ENCODE measurements at regions not wholly inside any gene's neighbourhood (a gene's known extent, or its start where the extent isn't known, plus 50 kb on each side); places are given as distances from the start of the nearest gene placed in this dataset.

- no peaks in the 10 kb centered on the region for H3K9me3 ChIP-seq (ENCODE audit: control insufficient read depth in 5 of 5, low read length in 5 of 5)
- H3K27ac ChIP-seq (ENCODE audit: low read depth, low read length): no peak overlapping the region
- no peaks in the 10 kb centered on the region for H3K36me3 ChIP-seq (ENCODE audit: control insufficient read depth in 5 of 5, insufficient read depth in 5 of 5, low read length in 5 of 5)
- H3K9ac ChIP-seq (ENCODE audit: low read length in 5 of 5): no peak overlapping the region
- no peaks in the 10 kb centered on the region for H3K4me1 ChIP-seq (ENCODE audit: control insufficient read depth in 5 of 5, insufficient read depth in 5 of 5, low read length in 5 of 5)
- no peaks in the 10 kb centered on the region for H3K27me3 ChIP-seq (ENCODE audit: control insufficient read depth in 5 of 5, insufficient read depth in 4 of 5, low read length in 5 of 5)
- no peak overlapping the region for H3K4me3 ChIP-seq (ENCODE audit: low read depth in 1 of 5, low read length in 5 of 5)
These were observed 625.7 kb upstream of the CFAP20DC start for GRCh38 chr3:59675495-59675894.

DNA sequence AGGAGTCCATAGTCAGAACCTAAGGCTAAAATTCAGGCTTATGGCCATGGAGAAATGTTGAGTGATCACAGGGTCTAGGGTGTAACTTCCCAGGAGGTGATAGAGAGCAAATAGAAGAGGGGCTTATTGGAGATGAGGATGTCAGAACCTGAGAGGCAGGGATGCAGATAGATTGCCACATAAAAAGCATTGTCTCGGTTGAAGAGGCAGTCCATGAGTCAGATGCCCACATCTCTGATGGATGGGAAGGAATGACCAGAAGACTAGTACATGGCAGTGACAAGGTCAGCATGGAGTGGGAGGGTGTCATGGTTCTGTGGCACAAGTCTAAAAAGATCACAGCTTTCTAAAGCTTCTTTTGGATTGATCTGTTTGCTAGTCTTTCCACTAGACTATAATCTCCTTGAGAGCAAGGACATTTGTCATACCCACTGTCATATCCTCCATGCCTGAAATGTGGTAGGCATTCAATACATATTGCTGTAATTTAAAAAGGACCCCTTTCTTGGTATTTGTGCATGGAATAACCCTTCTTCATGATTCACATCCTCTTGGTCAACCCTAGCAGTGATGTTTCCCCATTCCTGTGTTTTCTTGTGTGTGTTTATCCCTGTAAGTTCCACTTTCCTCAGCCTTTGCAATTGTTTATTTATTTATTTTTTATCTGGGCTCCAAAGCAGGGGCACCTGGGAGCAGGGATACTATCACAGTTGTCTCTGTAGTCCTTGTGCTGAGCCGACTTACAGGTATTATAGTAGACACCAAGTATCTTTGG, 613.4 kb upstream of the CFAP20DC start:
- H3K9me3 ChIP-seq (ENCODE audit: control insufficient read depth in 5 of 5, low read length in 5 of 5): no peaks in the 10 kb centered on the region
- H3K27me3 ChIP-seq (ENCODE audit: control insufficient read depth in 5 of 5, insufficient read depth in 4 of 5, low read length in 5 of 5): no peaks in the 10 kb centered on the region
- H3K9ac ChIP-seq (ENCODE audit: low read length in 5 of 5): no peak overlapping the region
- H3K4me3 ChIP-seq (ENCODE audit: low read depth in 1 of 5, low read length in 5 of 5): no peak overlapping the region
- no peaks in the 10 kb centered on the region for H3K36me3 ChIP-seq (ENCODE audit: control insufficient read depth in 5 of 5, insufficient read depth in 5 of 5, low read length in 5 of 5)
- H3K27ac ChIP-seq (ENCODE audit: low read depth, low read length): no peak overlapping the region
- H3K4me1 ChIP-seq (ENCODE audit: control insufficient read depth in 5 of 5, insufficient read depth in 5 of 5, low read length in 5 of 5): peaks cover 0 to 34% (median 16%) of the 10 kb centered on the region in 5 donors

DNA sequence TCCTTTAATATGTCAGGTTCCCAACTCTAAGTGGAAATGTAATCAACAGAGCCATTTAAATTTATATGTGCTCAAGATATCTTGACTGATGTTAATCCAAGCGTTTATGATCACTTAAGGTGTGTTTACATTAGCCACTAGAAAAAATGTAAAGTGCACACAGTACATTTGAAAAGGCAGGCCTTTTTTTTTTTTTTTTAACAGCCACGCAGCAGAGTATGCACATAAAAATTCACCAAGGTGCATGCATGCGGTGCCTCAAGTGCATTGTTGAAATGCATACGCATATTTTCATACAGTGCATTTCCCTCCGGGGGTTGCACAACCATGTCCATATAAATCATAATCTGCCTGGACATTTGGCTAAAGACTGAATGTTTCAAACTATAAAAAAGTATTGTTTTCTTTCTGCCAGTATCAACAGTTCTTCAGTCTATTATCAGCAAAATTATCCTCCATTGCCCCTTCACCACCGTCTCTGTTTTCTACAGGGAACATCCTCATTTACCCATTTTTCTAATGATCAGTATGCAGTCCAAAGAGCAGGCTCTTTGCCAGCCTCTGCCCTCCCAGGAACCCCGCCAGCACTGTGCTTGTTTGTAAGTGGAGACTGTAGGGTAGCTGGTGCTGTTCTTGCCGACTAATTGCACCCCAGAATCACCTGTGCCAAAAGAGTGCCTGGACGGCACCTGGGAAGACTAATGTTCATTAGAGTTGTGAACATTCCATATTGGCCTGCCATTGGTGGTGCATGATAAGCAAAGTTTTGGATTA, 611.2 kb upstream of the CFAP20DC start:
- Histone ChIP-seq H3K36me3 (ENCODE audit: control insufficient read depth in 5 of 5, insufficient read depth in 5 of 5, low read length in 5 of 5) (no peaks in the 10 kb centered on the region), H3K4me1 (ENCODE audit: control insufficient read depth in 5 of 5, insufficient read depth in 5 of 5, low read length in 5 of 5) (peaks cover 0 to 32% (median 16%) of the 10 kb centered on the region in 5 donors), H3K9ac (ENCODE audit: low read length in 5 of 5) (no peak overlapping the region), H3K9me3 (ENCODE audit: control insufficient read depth in 5 of 5, low read length in 5 of 5) (no peaks in the 10 kb centered on the region), H3K27me3 (ENCODE audit: control insufficient read depth in 5 of 5, insufficient read depth in 4 of 5, low read length in 5 of 5) (no peaks in the 10 kb centered on the region), H3K27ac (ENCODE audit: low read depth, low read length) (no peak overlapping the region), H3K4me3 (ENCODE audit: low read depth in 1 of 5, low read length in 5 of 5) (no peak overlapping the region)

DNA sequence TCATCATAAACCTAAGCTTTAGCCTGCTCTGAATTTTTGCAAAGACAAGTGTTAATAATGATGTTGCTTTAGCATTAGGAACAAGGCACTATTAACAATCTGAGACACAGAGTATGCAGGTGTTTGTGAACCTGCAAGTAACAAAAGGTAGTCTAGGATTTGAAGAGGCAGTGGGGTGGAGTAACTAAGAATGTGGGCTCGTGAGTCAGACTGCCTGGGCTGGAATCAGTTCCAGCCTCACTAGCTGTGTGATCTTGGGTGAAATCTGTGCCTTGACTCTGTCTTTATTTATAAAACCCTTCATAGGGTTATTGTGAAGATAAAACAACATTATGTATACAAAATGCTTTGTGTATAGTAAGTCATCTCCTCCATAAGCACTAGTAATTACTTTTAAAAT, 610.6 kb upstream of the CFAP20DC start:
- no peak overlapping the region for H3K27ac ChIP-seq (ENCODE audit: low read depth, low read length)
- no peak overlapping the region for H3K4me3 ChIP-seq (ENCODE audit: low read depth in 1 of 5, low read length in 5 of 5)
- peaks cover 0 to 33% (median 16%) of the 10 kb centered on the region in 5 donors for H3K4me1 ChIP-seq (ENCODE audit: control insufficient read depth in 5 of 5, insufficient read depth in 5 of 5, low read length in 5 of 5)
- H3K9me3 ChIP-seq (ENCODE audit: control insufficient read depth in 5 of 5, low read length in 5 of 5): no peaks in the 10 kb centered on the region
- no peaks in the 10 kb centered on the region for H3K36me3 ChIP-seq (ENCODE audit: control insufficient read depth in 5 of 5, insufficient read depth in 5 of 5, low read length in 5 of 5)
- no peaks in the 10 kb centered on the region for H3K27me3 ChIP-seq (ENCODE audit: control insufficient read depth in 5 of 5, insufficient read depth in 4 of 5, low read length in 5 of 5)
- H3K9ac ChIP-seq (ENCODE audit: low read length in 5 of 5): no peak overlapping the region

DNA sequence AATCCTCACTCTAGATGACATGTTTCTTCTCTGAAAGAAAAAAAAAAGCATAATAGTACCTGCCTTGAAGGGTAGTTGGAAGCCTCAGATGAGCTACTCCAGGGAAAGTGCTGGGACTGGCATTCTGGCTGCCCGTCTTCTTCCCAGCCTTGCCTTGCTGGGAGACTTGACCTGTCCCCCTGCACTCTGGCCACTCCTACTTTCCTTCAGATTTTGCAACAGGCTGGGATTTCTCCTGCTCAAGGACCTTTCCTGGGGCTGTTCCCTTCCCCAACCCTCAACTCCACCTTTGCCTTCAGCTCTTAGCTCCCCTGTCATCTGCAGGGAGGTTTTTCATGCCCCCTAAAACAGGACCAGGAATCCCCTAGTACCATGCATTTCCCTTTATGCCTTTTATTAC, 609.9 kb upstream of the CFAP20DC start:
- Histone ChIP-seq H3K4me1 (ENCODE audit: control insufficient read depth in 5 of 5, insufficient read depth in 5 of 5, low read length in 5 of 5) (peaks cover 0 to 38% (median 21%) of the 10 kb centered on the region in 5 donors), H3K36me3 (ENCODE audit: control insufficient read depth in 5 of 5, insufficient read depth in 5 of 5, low read length in 5 of 5) (no peaks in the 10 kb centered on the region), H3K9ac (ENCODE audit: low read length in 5 of 5) (no peak overlapping the region), H3K4me3 (ENCODE audit: low read depth in 1 of 5, low read length in 5 of 5) (no peak overlapping the region), H3K9me3 (ENCODE audit: control insufficient read depth in 5 of 5, low read length in 5 of 5) (no peaks in the 10 kb centered on the region), H3K27ac (ENCODE audit: low read depth, low read length) (no peak overlapping the region), H3K27me3 (ENCODE audit: control insufficient read depth in 5 of 5, insufficient read depth in 4 of 5, low read length in 5 of 5) (no peaks in the 10 kb centered on the region)

GRCh38 chr3:59658866-59659265, 609.0 kb upstream of the CFAP20DC start:
- Histone ChIP-seq H3K27ac (ENCODE audit: low read depth, low read length) (no peak overlapping the region), H3K36me3 (ENCODE audit: control insufficient read depth in 5 of 5, insufficient read depth in 5 of 5, low read length in 5 of 5) (no peaks in the 10 kb centered on the region), H3K9ac (ENCODE audit: low read length in 5 of 5) (no peak overlapping the region), H3K27me3 (ENCODE audit: control insufficient read depth in 5 of 5, insufficient read depth in 4 of 5, low read length in 5 of 5) (no peaks in the 10 kb centered on the region), H3K4me1 (ENCODE audit: control insufficient read depth in 5 of 5, insufficient read depth in 5 of 5, low read length in 5 of 5) (peaks cover 0 to 39% (median 24%) of the 10 kb centered on the region in 5 donors), H3K4me3 (ENCODE audit: low read depth in 1 of 5, low read length in 5 of 5) (no peak overlapping the region), H3K9me3 (ENCODE audit: control insufficient read depth in 5 of 5, low read length in 5 of 5) (no peaks in the 10 kb centered on the region)

GRCh38 chr3:59658274-59658673, 608.4 kb upstream of the CFAP20DC start:
- H3K9ac ChIP-seq (ENCODE audit: low read length in 5 of 5): no peak overlapping the region
- no peak overlapping the region for H3K27ac ChIP-seq (ENCODE audit: low read depth, low read length)
- H3K27me3 ChIP-seq (ENCODE audit: control insufficient read depth in 5 of 5, insufficient read depth in 4 of 5, low read length in 5 of 5): no peaks in the 10 kb centered on the region
- peaks cover 0 to 43% (median 24%) of the 10 kb centered on the region in 5 donors for H3K4me1 ChIP-seq (ENCODE audit: control insufficient read depth in 5 of 5, insufficient read depth in 5 of 5, low read length in 5 of 5)
- no peaks in the 10 kb centered on the region for H3K9me3 ChIP-seq (ENCODE audit: control insufficient read depth in 5 of 5, low read length in 5 of 5)
- no peaks in the 10 kb centered on the region for H3K36me3 ChIP-seq (ENCODE audit: control insufficient read depth in 5 of 5, insufficient read depth in 5 of 5, low read length in 5 of 5)
- H3K4me3 ChIP-seq (ENCODE audit: low read depth in 1 of 5, low read length in 5 of 5): no peak overlapping the region

DNA sequence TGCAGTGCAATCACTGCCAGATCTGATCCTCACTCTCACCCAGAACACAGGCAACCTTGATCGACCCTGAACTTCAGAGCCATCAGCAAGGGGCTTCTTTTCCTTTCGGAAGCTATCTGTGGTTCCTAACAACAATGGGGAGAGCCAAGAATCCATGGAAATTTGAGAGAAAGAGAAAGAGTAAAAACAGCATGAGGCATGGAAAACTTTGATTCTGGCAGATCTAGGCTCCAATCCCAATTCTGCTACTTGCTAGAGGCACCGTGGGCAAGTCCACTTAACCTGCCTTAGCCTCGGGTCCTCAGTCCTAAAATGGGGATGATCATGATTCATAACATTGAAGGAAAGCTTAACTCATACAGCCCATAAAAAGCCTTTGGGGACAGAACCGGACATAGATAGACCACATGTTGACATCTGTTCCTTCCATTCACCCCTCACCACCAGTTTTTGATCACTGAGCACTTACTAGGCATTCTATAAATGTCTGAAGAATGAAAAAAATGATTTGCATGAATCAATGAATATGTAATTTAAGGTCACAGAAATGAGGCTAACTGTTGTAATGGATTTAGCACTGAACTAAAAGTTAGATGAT, 605.7 kb upstream of the CFAP20DC start:
- no peak overlapping the region for H3K9ac ChIP-seq (ENCODE audit: low read length in 5 of 5)
- H3K4me3 ChIP-seq (ENCODE audit: low read depth in 1 of 5, low read length in 5 of 5): no peak overlapping the region
- no peaks in the 10 kb centered on the region for H3K27me3 ChIP-seq (ENCODE audit: control insufficient read depth in 5 of 5, insufficient read depth in 4 of 5, low read length in 5 of 5)
- no peaks in the 10 kb centered on the region for H3K36me3 ChIP-seq (ENCODE audit: control insufficient read depth in 5 of 5, insufficient read depth in 5 of 5, low read length in 5 of 5)
- peaks cover 0 to 10% (median under 1%) of the 10 kb centered on the region in 5 donors for H3K9me3 ChIP-seq (ENCODE audit: control insufficient read depth in 5 of 5, low read length in 5 of 5)
- H3K27ac ChIP-seq (ENCODE audit: low read depth, low read length): no peak overlapping the region
- H3K4me1 ChIP-seq (ENCODE audit: control insufficient read depth in 5 of 5, insufficient read depth in 5 of 5, low read length in 5 of 5): peaks cover 0 to 32% (median 18%) of the 10 kb centered on the region in 5 donors

GRCh38 chr3:59654480-59655417, 604.9 kb upstream of the CFAP20DC start:
- no peak overlapping the region for H3K9ac ChIP-seq (ENCODE audit: low read length in 5 of 5)

More at GRCh38 chr3:59654480-59655417, 604.9 kb upstream of the CFAP20DC start:
- Histone ChIP-seq H3K27ac (ENCODE audit: low read depth, low read length) (no peak overlapping the region), H3K36me3 (ENCODE audit: control insufficient read depth in 5 of 5, insufficient read depth in 5 of 5, low read length in 5 of 5) (no peaks in the 10 kb centered on the region), H3K4me1 (ENCODE audit: control insufficient read depth in 5 of 5, insufficient read depth in 5 of 5, low read length in 5 of 5) (peaks cover 0 to 25% (median 15%) of the 10 kb centered on the region in 5 donors), H3K27me3 (ENCODE audit: control insufficient read depth in 5 of 5, insufficient read depth in 4 of 5, low read length in 5 of 5) (no peaks in the 10 kb centered on the region), H3K9me3 (ENCODE audit: control insufficient read depth in 5 of 5, low read length in 5 of 5) (peaks cover 2 to 14% (median 5%) of the 10 kb centered on the region in 5 donors), H3K4me3 (ENCODE audit: low read depth in 1 of 5, low read length in 5 of 5) (peak overlapping the region in 1 of 5 donors; percentile 7)
